ENCODE measurements at regions not wholly inside any gene's neighbourhood (a gene's known extent, or its start where the extent isn't known, plus 50 kb on each side); places are given as distances from the start of the nearest gene placed in this dataset.
"Not testable (repeated sequence)": the region's sequence is repeated elsewhere in the genome, so short reads cannot be mapped to it uniquely, and the experiment has no call there.

- no peak for ATAC-seq
These were observed 201.3 kb downstream of the SLITRK6 start for GRCh38 chr13:85597790-85598500.

GRCh38 chr13:85592211-85592610 lies 207.0 kb downstream of the SLITRK6 start:
- no peak for ATAC-seq

GRCh38 chr13:85590231-85590931 lies 208.8 kb downstream of the SLITRK6 start:
- ATAC-seq = no peak

GRCh38 chr13:85589021-85589420 lies 210.2 kb downstream of the SLITRK6 start:
- no peak for ATAC-seq

- ATAC-seq = no peak
These were observed 210.9 kb downstream of the SLITRK6 start for GRCh38 chr13:85588359-85588758.

GRCh38 chr13:85586856-85587255 lies 212.4 kb downstream of the SLITRK6 start:
- ATAC-seq = no peak

GRCh38 chr13:85586422-85586831 lies 212.8 kb downstream of the SLITRK6 start:
- ATAC-seq = peak; percentile 78

- ATAC-seq = peak; percentile 88
These were observed 216.3 kb downstream of the SLITRK6 start for GRCh38 chr13:85582890-85583289.

- no peak for ATAC-seq
These were observed 224.1 kb downstream of the SLITRK6 start for GRCh38 chr13:85575110-85575509.

- ATAC-seq = no peak
These were observed 231.3 kb downstream of the SLITRK6 start for GRCh38 chr13:85567909-85568308.

- ATAC-seq = no peak
These were observed 233.6 kb downstream of the SLITRK6 start for GRCh38 chr13:85565652-85566051.

- no peak for ATAC-seq
These were observed 234.6 kb downstream of the SLITRK6 start for GRCh38 chr13:85564598-85564997.

GRCh38 chr13:85562282-85562681 lies 236.9 kb downstream of the SLITRK6 start:
- no peak for ATAC-seq

- ATAC-seq = no peak
These were observed 241.3 kb downstream of the SLITRK6 start for GRCh38 chr13:85557691-85558467.

GRCh38 chr13:85551012-85551411 lies 248.2 kb downstream of the SLITRK6 start:
- no peak for ATAC-seq

- ATAC-seq = no peak
These were observed 249.4 kb downstream of the SLITRK6 start for GRCh38 chr13:85549819-85550218.

GRCh38 chr13:85548845-85549244 lies 250.4 kb downstream of the SLITRK6 start:
- not testable (repeated sequence) for ATAC-seq

GRCh38 chr13:85545771-85546170 lies 253.4 kb downstream of the SLITRK6 start:
- ATAC-seq = no peak

- ATAC-seq = no peak
These were observed 254.5 kb downstream of the SLITRK6 start for GRCh38 chr13:85544756-85545155.

- no peak for ATAC-seq
These were observed 256.1 kb downstream of the SLITRK6 start for GRCh38 chr13:85543144-85543543.

- ATAC-seq = no peak
These were observed 257.7 kb downstream of the SLITRK6 start for GRCh38 chr13:85541476-85541875.

GRCh38 chr13:85538957-85539356 lies 260.3 kb downstream of the SLITRK6 start:
- no peak for ATAC-seq

GRCh38 chr13:85537601-85538000 lies 261.6 kb downstream of the SLITRK6 start:
- ATAC-seq = no peak
